DOHH2 (cell line): ENCODE measurements at regions not wholly inside any gene's neighbourhood (a gene's known extent, or its start where the extent isn't known, plus 50 kb on each side); places are given as distances from the start of the nearest gene placed in this dataset.

ENCODE experiments used
- H3F3A ChIP-seq: fragments of 200-600 bp; sonication (generic), shearing (Covaris generic); 2 replicates; pipeline ENCODE4 v1.6.0; 2016; ENCODE audit warnings: antibody characterized with exemption, mild to moderate bottlenecking; ENCODE audit not compliant: control insufficient read depth, insufficient read depth
- H3K27ac ChIP-seq: fragments of 200-600 bp; sonication (generic); 2 replicates; pipeline ENCODE4 v1.5.1; 2014; ENCODE audit warnings: low read depth, mild to moderate bottlenecking, low read length, moderate library complexity
- H3K27me3 ChIP-seq: fragments of 200-600 bp; sonication (generic); 2 replicates; pipeline ENCODE4 v1.6.1; 2014; ENCODE audit warnings: mild to moderate bottlenecking, low read length, mixed read lengths; ENCODE audit not compliant: control insufficient read depth
- H3K36me3 ChIP-seq: fragments of 200-600 bp; sonication (generic); 2 replicates; pipeline ENCODE4 v1.6.1; 2014; ENCODE audit warnings: mild to moderate bottlenecking, low read length, moderate library complexity, mixed read lengths; ENCODE audit not compliant: control insufficient read depth
- H3K4me1 ChIP-seq: fragments of 200-600 bp; sonication (generic); 2 replicates; pipeline ENCODE4 v1.6.1; 2014; ENCODE audit warnings: mild to moderate bottlenecking, low read length, mixed read lengths; ENCODE audit not compliant: control insufficient read depth
- H3K4me2 ChIP-seq: fragments of 200-600 bp; sonication (generic); 2 replicates; pipeline ENCODE4 v1.6.0; 2014; ENCODE audit warnings: mild to moderate bottlenecking, low read length, moderate library complexity
- H3K4me3 ChIP-seq: fragments of 200-600 bp; sonication (generic); 2 replicates; pipeline ENCODE4 v1.5.1; 2014; ENCODE audit warnings: mild to moderate bottlenecking, low read length, mixed read lengths
- H3K79me2 ChIP-seq: fragments of 200-600 bp; sonication (generic); 2 replicates; pipeline ENCODE4 v1.6.1; 2014; ENCODE audit warnings: mild to moderate bottlenecking, low read length, mixed read lengths; ENCODE audit not compliant: control insufficient read depth
- H3K9me2 ChIP-seq: fragments of 200-600 bp; sonication (generic); replicated peaks from 2 replicates; pipeline ENCODE4 v1.6.1; 2014; ENCODE audit warnings: mild to moderate bottlenecking, low read length, mixed read lengths; ENCODE audit not compliant: control insufficient read depth
- H3K9me3 ChIP-seq: fragments of 200-600 bp; sonication (generic); 2 replicates; pipeline ENCODE4 v1.6.1; 2014; ENCODE audit warnings: antibody characterized with exemption, low read length, mixed read lengths; ENCODE audit not compliant: control insufficient read depth, insufficient read depth
- H4K20me1 ChIP-seq: fragments of 200-600 bp; sonication (generic); 2 replicates; pipeline ENCODE4 v1.6.0; 2014; ENCODE audit warnings: low read depth, mild to moderate bottlenecking, antibody characterized with exemption, low read length, moderate library complexity; ENCODE audit not compliant: control insufficient read depth, insufficient read depth
- EZH2phosphoT487 ChIP-seq: fragments of 200-600 bp; sonication (generic); IDR thresholded peaks from 2 replicates; pipeline ENCODE4 v1.6.1; 2017; ENCODE audit warnings: borderline replicate concordance, mild to moderate bottlenecking, antibody characterized with exemption, low read length, moderate library complexity, mixed read lengths
- TF ChIP-seq, protein P1 (sequence below): fragments of 200-600 bp; sonication (generic); IDR thresholded peaks from one replicate; pipeline ENCODE4 v1.5.1; 2014; ENCODE audit warnings: antibody characterized with exemption, mild to moderate bottlenecking, low read depth, low read length; ENCODE audit not compliant: poor library complexity, severe bottlenecking

DNA sequence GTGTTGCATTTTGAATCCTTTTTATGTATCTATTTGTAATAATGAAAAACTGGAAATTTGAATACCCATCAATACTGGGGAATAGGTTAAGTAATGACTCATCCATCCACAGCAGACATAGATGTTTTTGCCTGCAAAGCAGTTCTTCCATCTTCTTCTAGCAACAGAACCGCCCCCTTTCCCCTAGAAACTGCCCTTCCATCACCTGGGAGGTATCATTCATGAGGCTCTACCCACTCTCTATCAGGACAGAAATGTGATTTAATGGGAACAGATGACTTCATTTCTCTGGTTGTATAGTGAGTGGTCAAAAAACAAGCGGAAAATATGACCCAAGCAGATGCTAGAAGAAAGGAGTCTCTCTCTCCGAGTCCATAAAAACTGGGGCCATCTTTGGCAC lies 532.8 kb downstream of the UQCRFS1 start:
- H3K36me3 ChIP-seq: no peaks in the 10 kb centered on the region
- H3K9me2 ChIP-seq: no peaks in the 10 kb centered on the region
- H3K4me3 ChIP-seq: no peak overlapping the region
- TF ChIP-seq, protein P1, sequence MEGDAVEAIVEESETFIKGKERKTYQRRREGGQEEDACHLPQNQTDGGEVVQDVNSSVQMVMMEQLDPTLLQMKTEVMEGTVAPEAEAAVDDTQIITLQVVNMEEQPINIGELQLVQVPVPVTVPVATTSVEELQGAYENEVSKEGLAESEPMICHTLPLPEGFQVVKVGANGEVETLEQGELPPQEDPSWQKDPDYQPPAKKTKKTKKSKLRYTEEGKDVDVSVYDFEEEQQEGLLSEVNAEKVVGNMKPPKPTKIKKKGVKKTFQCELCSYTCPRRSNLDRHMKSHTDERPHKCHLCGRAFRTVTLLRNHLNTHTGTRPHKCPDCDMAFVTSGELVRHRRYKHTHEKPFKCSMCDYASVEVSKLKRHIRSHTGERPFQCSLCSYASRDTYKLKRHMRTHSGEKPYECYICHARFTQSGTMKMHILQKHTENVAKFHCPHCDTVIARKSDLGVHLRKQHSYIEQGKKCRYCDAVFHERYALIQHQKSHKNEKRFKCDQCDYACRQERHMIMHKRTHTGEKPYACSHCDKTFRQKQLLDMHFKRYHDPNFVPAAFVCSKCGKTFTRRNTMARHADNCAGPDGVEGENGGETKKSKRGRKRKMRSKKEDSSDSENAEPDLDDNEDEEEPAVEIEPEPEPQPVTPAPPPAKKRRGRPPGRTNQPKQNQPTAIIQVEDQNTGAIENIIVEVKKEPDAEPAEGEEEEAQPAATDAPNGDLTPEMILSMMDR: no peak
- no peak for TF ChIP-seq EZH2phosphoT487
- no peak overlapping the region for H3K27ac ChIP-seq
- no peaks in the 10 kb centered on the region for H4K20me1 ChIP-seq
- H3K4me2 ChIP-seq: no peak overlapping the region
- no peaks in the 10 kb centered on the region for H3K4me1 ChIP-seq
- no peaks in the 10 kb centered on the region for H3K79me2 ChIP-seq
- no peaks in the 10 kb centered on the region for H3F3A ChIP-seq
- H3K9me3 ChIP-seq: no peaks in the 10 kb centered on the region
- H3K27me3 ChIP-seq: no peaks in the 10 kb centered on the region

DNA sequence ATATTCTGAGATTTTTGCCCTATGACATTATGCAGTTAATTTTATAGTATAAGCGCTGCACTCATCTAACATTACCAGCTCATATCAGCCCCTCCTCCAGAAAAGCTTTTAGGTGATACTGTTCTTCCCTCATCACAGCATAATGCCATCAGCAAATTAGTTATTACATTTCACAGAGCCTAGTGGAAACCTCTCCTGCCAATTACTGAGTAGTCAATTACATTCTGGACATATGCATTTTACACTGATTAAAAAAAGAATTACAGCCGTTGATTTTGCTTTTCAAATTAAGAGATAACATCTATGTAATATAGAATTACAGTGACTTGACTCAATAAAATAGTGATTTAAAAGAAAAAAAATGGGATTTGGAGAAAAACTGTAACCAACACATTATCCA lies 542.1 kb downstream of the UQCRFS1 start:
- Histone ChIP-seq H3K27ac (no peak overlapping the region), H3K36me3 (no peaks in the 10 kb centered on the region), H3K27me3 (no peaks in the 10 kb centered on the region), H3K79me2 (no peaks in the 10 kb centered on the region), H3K9me3 (peaks cover 8% of the 10 kb centered on the region; the same call in 1 of the 2 replicates), H3K4me2 (no peak overlapping the region), H3F3A (no peaks in the 10 kb centered on the region), H4K20me1 (no peaks in the 10 kb centered on the region), H3K4me3 (no peak overlapping the region), H3K4me1 (no peaks in the 10 kb centered on the region), H3K9me2 (no peaks in the 10 kb centered on the region)
- TF ChIP-seq, protein P1: no peak
- TF ChIP-seq EZH2phosphoT487: no peak

DNA sequence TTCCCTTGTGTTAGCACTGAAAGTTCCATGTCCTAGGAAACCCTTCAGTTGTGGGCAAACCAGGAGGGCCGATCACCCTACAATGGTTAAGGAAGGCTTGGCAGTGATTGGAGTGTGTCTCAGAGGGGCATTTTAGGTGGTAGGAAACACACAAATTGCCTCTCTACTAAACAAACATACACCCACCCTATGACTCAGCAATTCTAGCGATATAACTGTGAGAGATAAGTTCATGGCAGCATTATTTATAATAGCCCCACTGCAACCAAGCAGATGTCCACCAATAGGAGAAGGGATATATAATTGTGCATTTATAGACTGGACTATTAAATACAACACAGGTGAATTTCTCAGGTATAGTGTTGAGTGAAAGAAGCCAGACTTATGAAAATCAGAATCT lies 543.1 kb downstream of the UQCRFS1 start:
- H3K4me2 ChIP-seq: no peak overlapping the region
- no peak for TF ChIP-seq EZH2phosphoT487
- TF ChIP-seq, protein P1: no peak
- H3K4me3 ChIP-seq: no peak overlapping the region
- H3K9me2 ChIP-seq: no peaks in the 10 kb centered on the region
- no peak overlapping the region for H3K27ac ChIP-seq
- H3K27me3 ChIP-seq: no peaks in the 10 kb centered on the region
- H3F3A ChIP-seq: no peaks in the 10 kb centered on the region
- H3K4me1 ChIP-seq: no peaks in the 10 kb centered on the region
- H3K79me2 ChIP-seq: no peaks in the 10 kb centered on the region
- peaks cover 8% of the 10 kb centered on the region; the same call in 1 of the 2 replicates for H3K9me3 ChIP-seq
- H3K36me3 ChIP-seq: no peaks in the 10 kb centered on the region
- no peaks in the 10 kb centered on the region for H4K20me1 ChIP-seq
